ENCODE measurements at regions not wholly inside any gene's neighbourhood (a gene's known extent, or its start where the extent isn't known, plus 50 kb on each side); places are given as distances from the start of the nearest gene placed in this dataset.

DNA sequence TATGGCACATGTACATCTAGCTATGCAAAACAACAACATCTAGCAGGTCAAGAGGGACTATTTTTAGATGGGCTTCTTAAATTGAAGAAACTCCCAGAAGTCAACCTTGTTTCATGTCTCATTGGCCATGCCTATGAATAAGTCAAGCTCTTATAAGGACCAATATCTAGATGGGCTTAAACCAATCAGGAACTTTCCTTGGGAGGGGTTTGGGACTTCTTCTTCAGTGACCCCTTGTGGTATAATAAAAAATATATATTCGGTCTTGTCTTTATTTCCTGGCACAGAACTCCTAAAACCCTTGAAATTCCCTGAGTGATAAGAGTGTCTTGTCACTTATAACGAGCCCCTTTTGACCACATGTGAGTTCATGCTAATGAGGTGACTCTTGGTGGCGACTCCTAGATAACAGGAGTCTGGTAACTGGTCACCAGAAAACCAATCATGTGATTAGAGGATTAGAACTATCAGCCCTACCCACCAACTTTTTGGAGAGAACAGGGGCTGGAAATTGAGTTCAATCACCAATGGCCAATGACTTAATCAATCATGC, 218.3 kb downstream of the HHIPL2 start:
- Histone ChIP-seq H3K4me2 (ENCODE audit: insufficient read depth in 1 of 2, low read depth in 2 of 2, low read length in 2 of 2) (no peak overlapping the region), H2AFZ (ENCODE audit: low read length) (no peak overlapping the region), H3K36me3 (ENCODE audit: control insufficient read depth in 2 of 4, insufficient read depth in 4 of 4, low read length in 3 of 4) (no peaks in the 10 kb centered on the region), H3K4ac (replicated peaks; ENCODE audit: insufficient read length, low read depth, low read length) (no peak overlapping the region), H4K5ac (ENCODE audit: insufficient read length, low read depth, low read length) (no peak overlapping the region), H4K20me1 (replicated peaks in 1 of 2; ENCODE audit: control insufficient read depth in 1 of 2, insufficient read depth in 2 of 2, low read length in 2 of 2) (no peaks in the 10 kb centered on the region), H3K9me3 (ENCODE audit: insufficient read depth in 2 of 2, low read depth in 1 of 2, low read length in 1 of 2) (no peaks in the 10 kb centered on the region), H3K56ac (replicated peaks; ENCODE audit: insufficient read length, low read depth, low read length) (no peak overlapping the region), H3K14ac (ENCODE audit: insufficient read length) (no peak overlapping the region), H3K27me3 (replicated peaks in 1 of 4; ENCODE audit: control insufficient read depth in 3 of 4, extremely low read depth in 1 of 4, insufficient read depth in 3 of 4, low read length in 3 of 4) (no peaks in the 10 kb centered on the region), H3K23me2 (ENCODE audit: low read depth, low read length) (no peaks in the 10 kb centered on the region), H3K27ac (ENCODE audit: low read depth, low read length) (no peak overlapping the region), H2AK5ac (ENCODE audit: low read depth, low read length) (no peak overlapping the region), H2BK20ac (ENCODE audit: low read length) (no peak overlapping the region), H3K18ac (ENCODE audit: extremely low read depth, low read length) (no peak overlapping the region), H3K4me3 (ENCODE audit: extremely low read depth in 1 of 4, insufficient read depth in 2 of 4, low read depth in 3 of 4, low read length in 4 of 4) (no peak overlapping the region), H3K79me2 (ENCODE audit: control insufficient read depth in 1 of 2, insufficient read depth in 2 of 2, low read length in 2 of 2) (no peaks in the 10 kb centered on the region), H2BK5ac (ENCODE audit: low read depth, low read length) (no peak overlapping the region), H3K79me1 (ENCODE audit: low read depth, low read length) (no peaks in the 10 kb centered on the region), H3K9ac (replicated peaks in 1 of 4; ENCODE audit: extremely low read depth in 1 of 4, low read depth in 3 of 4, low read length in 3 of 4) (no peak overlapping the region), H2BK12ac (ENCODE audit: low read depth, low read length) (no peak overlapping the region), H3K23ac (ENCODE audit: insufficient read length) (no peak overlapping the region), H4K8ac (ENCODE audit: extremely low read depth, insufficient read depth, low read length) (no peak overlapping the region), H2BK15ac (ENCODE audit: low read length) (no peak overlapping the region), H4K91ac (replicated peaks; ENCODE audit: insufficient read length, low read length) (no peak overlapping the region), H2BK120ac (replicated peaks; ENCODE audit: low read depth, low read length) (no peak overlapping the region), H3K4me1 (replicated peaks in 1 of 4; ENCODE audit: control insufficient read depth in 3 of 4, insufficient read depth in 4 of 4, low read length in 3 of 4) (no peaks in the 10 kb centered on the region)
- ChIA-PET CTCF (ENCODE audit: partially characterized antibody) (interaction anchor here (0.8 to 1.0 kb wide), 2 partner anchors 11 to 73 kb away, joined by 3 read pairs; no protein-coding TSS in a partner anchor), POLR2A (ENCODE audit: partially characterized antibody) (no interaction called here)
- FAIRE-seq (no peak), DNase-seq (ENCODE audit: low read depth in 1 of 2, low spot score in 2 of 2) (no peak)
- 92% methylated on average over 3 of the region's 3 CpGs; no CpG with 5 or more reads in 1 of the 2 experiments for WGBS, 2 experiments (ENCODE audit: extremely low coverage in 1 of 2, insufficient coverage in 1 of 2, insufficient read length in 1 of 2, insufficient replicate concordance in 2 of 2, low coverage in 1 of 2, low lambda C conversion rate in 2 of 2, missing lambda C conversion rate in 1 of 2)
- TF ChIP-seq RNF2 (IDR thresholded peaks at IDR 0.05; ENCODE audit: borderline replicate concordance, low read depth, low read length, missing control alignments, poor library complexity, severe bottlenecking) (no peak), SP1 (IDR thresholded peaks at IDR 0.05; ENCODE audit: low read depth, low read length) (no peak), KDM4A (IDR thresholded peaks at IDR 0.05; ENCODE audit: low read depth, low read length, severe bottlenecking) (no peak), CTBP2 (IDR thresholded peaks at IDR 0.05; ENCODE audit: borderline replicate concordance, insufficient read depth, insufficient read length, low read length) (no peak), SAP30 (IDR thresholded peaks at IDR 0.05; ENCODE audit: insufficient read depth, insufficient replicate concordance, low read length) (no peak), TAF1 (IDR thresholded peaks at IDR 0.05; ENCODE audit: low read depth, low read length) (no peak), BACH1 (IDR thresholded peaks at IDR 0.05; ENCODE audit: low read length) (no peak), ZNF274 (IDR thresholded peaks at IDR 0.05; ENCODE audit: borderline replicate concordance, extremely low read depth, low read length) (no peak), GABPA (IDR thresholded peaks at IDR 0.05; ENCODE audit: borderline replicate concordance, insufficient read depth, low read length) (no peak), BCL11A (IDR thresholded peaks at IDR 0.05; ENCODE audit: low read depth in 2 of 2, low read length in 2 of 2) (no peak), SRF (IDR thresholded peaks at IDR 0.05; ENCODE audit: low read depth, low read length) (no peak), JUND (IDR thresholded peaks at IDR 0.05; ENCODE audit: low read length) (no peak), CBX8 (IDR thresholded peaks at IDR 0.05; ENCODE audit: borderline replicate concordance, low read depth, low read length) (no peak), PHF8 (conservative IDR thresholded peaks at IDR 0.05; ENCODE audit: low read depth, low read length) (no peak)

Data from H1 (cell line).